ENCODE measurements at regions not wholly inside any gene's neighbourhood (a gene's known extent, or its start where the extent isn't known, plus 50 kb on each side); places are given as distances from the start of the nearest gene placed in this dataset.

DNA sequence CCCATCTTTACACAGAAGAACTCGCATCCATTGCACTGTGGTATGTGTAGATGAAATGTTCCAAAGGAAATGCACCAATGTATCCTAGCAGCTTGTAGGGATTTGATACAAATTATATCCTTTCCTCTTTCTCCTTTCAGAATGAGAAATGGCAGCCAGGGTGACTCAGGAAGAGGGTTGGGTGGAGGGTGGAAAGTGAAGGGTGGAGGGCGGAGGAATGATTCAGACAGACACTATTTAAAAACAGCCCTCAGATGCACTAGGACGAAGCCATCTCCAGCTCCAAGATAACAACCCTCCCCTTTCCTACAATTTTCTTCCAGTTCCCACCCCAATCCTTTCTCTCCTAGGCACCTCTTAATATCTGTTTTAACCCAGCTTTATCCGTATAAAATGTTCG lies 96.2 kb upstream of the STK39 start:
- H3K27ac ChIP-seq (ENCODE audit: insufficient read depth, low read length) = no peak overlapping the region
- H3K36me3 ChIP-seq (ENCODE audit: control insufficient read depth, insufficient read depth, low read length) = no peaks in the 10 kb centered on the region
- DNase-seq (ENCODE audit: low read depth in 2 of 2) = peak; percentile 47 to 68
- H4K20me1 ChIP-seq (ENCODE audit: control insufficient read depth, extremely low read depth, insufficient read depth, low read length) = no peaks in the 10 kb centered on the region
- no peak overlapping the region for H3K4me3 ChIP-seq (replicated peaks in 1 of 4; ENCODE audit: control extremely low read depth in 1 of 4, insufficient read depth in 1 of 4, low read depth in 3 of 4, low read length in 4 of 4)
- H3K9ac ChIP-seq (ENCODE audit: insufficient read depth, low read length) = no peak overlapping the region
- TF ChIP-seq EZH2 (IDR thresholded peaks at IDR 0.05; ENCODE audit: low read length, missing control alignments) = no peak
- TF ChIP-seq, protein P1, sequence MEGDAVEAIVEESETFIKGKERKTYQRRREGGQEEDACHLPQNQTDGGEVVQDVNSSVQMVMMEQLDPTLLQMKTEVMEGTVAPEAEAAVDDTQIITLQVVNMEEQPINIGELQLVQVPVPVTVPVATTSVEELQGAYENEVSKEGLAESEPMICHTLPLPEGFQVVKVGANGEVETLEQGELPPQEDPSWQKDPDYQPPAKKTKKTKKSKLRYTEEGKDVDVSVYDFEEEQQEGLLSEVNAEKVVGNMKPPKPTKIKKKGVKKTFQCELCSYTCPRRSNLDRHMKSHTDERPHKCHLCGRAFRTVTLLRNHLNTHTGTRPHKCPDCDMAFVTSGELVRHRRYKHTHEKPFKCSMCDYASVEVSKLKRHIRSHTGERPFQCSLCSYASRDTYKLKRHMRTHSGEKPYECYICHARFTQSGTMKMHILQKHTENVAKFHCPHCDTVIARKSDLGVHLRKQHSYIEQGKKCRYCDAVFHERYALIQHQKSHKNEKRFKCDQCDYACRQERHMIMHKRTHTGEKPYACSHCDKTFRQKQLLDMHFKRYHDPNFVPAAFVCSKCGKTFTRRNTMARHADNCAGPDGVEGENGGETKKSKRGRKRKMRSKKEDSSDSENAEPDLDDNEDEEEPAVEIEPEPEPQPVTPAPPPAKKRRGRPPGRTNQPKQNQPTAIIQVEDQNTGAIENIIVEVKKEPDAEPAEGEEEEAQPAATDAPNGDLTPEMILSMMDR (conservative IDR thresholded peaks at IDR 0.05 in 1 of 2, IDR thresholded peaks at IDR 0.05 in 1 of 2; ENCODE audit: low read depth in 1 of 2, low read length in 2 of 2) = no peak
- H3K4me1 ChIP-seq (ENCODE audit: control insufficient read depth, extremely low read depth, insufficient read depth, low read length) = peaks cover 2% of the 10 kb centered on the region
- H3K27me3 ChIP-seq (ENCODE audit: control insufficient read depth, insufficient read depth, low read length) = no peaks in the 10 kb centered on the region
- peak overlapping the region; percentile 56 for H2AFZ ChIP-seq (ENCODE audit: low read length)
- no peaks in the 10 kb centered on the region for H3K79me2 ChIP-seq (ENCODE audit: control insufficient read depth, insufficient read depth, low read length)
- H3K9me3 ChIP-seq (ENCODE audit: control insufficient read depth, insufficient read depth, low read depth, low read length) = no peaks in the 10 kb centered on the region
- peak overlapping the region; percentile 25 for H3K4me2 ChIP-seq (ENCODE audit: extremely low read depth, insufficient read depth, low read length)

- Histone ChIP-seq H3K27ac (ENCODE audit: insufficient read depth, low read length) (no peak overlapping the region), H3K9ac (ENCODE audit: insufficient read depth, low read length) (no peak overlapping the region), H3K79me2 (ENCODE audit: control insufficient read depth, insufficient read depth, low read length) (no peaks in the 10 kb centered on the region), H3K36me3 (ENCODE audit: control insufficient read depth, insufficient read depth, low read length) (no peaks in the 10 kb centered on the region), H3K4me3 (replicated peaks in 1 of 4; ENCODE audit: control extremely low read depth in 1 of 4, insufficient read depth in 1 of 4, low read depth in 3 of 4, low read length in 4 of 4) (no peak overlapping the region), H3K4me1 (ENCODE audit: control insufficient read depth, extremely low read depth, insufficient read depth, low read length) (peaks cover 2% of the 10 kb centered on the region), H4K20me1 (ENCODE audit: control insufficient read depth, extremely low read depth, insufficient read depth, low read length) (no peaks in the 10 kb centered on the region), H3K27me3 (ENCODE audit: control insufficient read depth, insufficient read depth, low read length) (no peaks in the 10 kb centered on the region), H2AFZ (ENCODE audit: low read length) (no peak overlapping the region), H3K9me3 (ENCODE audit: control insufficient read depth, insufficient read depth, low read depth, low read length) (no peaks in the 10 kb centered on the region), H3K4me2 (ENCODE audit: extremely low read depth, insufficient read depth, low read length) (no peak overlapping the region)
- DNase-seq (ENCODE audit: low read depth in 2 of 2) = no peak
- TF ChIP-seq, protein P1 (conservative IDR thresholded peaks at IDR 0.05 in 1 of 2, IDR thresholded peaks at IDR 0.05 in 1 of 2; ENCODE audit: low read depth in 1 of 2, low read length in 2 of 2) = no peak
- TF ChIP-seq EZH2 (IDR thresholded peaks at IDR 0.05; ENCODE audit: low read length, missing control alignments) = no peak
These were observed 97.3 kb upstream of the STK39 start for GRCh38 chr2:168344706-168345105.

GRCh38 chr2:168345601-168346000 lies 98.2 kb upstream of the STK39 start:
- Histone ChIP-seq H2AFZ (ENCODE audit: low read length) (no peak overlapping the region), H3K79me2 (ENCODE audit: control insufficient read depth, insufficient read depth, low read length) (no peaks in the 10 kb centered on the region), H3K4me1 (ENCODE audit: control insufficient read depth, extremely low read depth, insufficient read depth, low read length) (peaks cover 2% of the 10 kb centered on the region), H3K36me3 (ENCODE audit: control insufficient read depth, insufficient read depth, low read length) (no peaks in the 10 kb centered on the region), H3K4me3 (replicated peaks in 1 of 4; ENCODE audit: control extremely low read depth in 1 of 4, insufficient read depth in 1 of 4, low read depth in 3 of 4, low read length in 4 of 4) (no peak overlapping the region), H3K27me3 (ENCODE audit: control insufficient read depth, insufficient read depth, low read length) (no peaks in the 10 kb centered on the region), H3K9ac (ENCODE audit: insufficient read depth, low read length) (no peak overlapping the region), H3K27ac (ENCODE audit: insufficient read depth, low read length) (no peak overlapping the region), H3K9me3 (ENCODE audit: control insufficient read depth, insufficient read depth, low read depth, low read length) (no peaks in the 10 kb centered on the region), H4K20me1 (ENCODE audit: control insufficient read depth, extremely low read depth, insufficient read depth, low read length) (no peaks in the 10 kb centered on the region), H3K4me2 (ENCODE audit: extremely low read depth, insufficient read depth, low read length) (no peak overlapping the region)
- no peak for TF ChIP-seq EZH2 (IDR thresholded peaks at IDR 0.05; ENCODE audit: low read length, missing control alignments)
- TF ChIP-seq, protein P1 (conservative IDR thresholded peaks at IDR 0.05 in 1 of 2, IDR thresholded peaks at IDR 0.05 in 1 of 2; ENCODE audit: low read depth in 1 of 2, low read length in 2 of 2) = no peak
- no peak for DNase-seq (ENCODE audit: low read depth in 2 of 2)

Data from fibroblast of lung (primary cell).